ENCODE measurements at regions not wholly inside any gene's neighbourhood (a gene's known extent, or its start where the extent isn't known, plus 50 kb on each side); places are given as distances from the start of the nearest gene placed in this dataset.

DNA sequence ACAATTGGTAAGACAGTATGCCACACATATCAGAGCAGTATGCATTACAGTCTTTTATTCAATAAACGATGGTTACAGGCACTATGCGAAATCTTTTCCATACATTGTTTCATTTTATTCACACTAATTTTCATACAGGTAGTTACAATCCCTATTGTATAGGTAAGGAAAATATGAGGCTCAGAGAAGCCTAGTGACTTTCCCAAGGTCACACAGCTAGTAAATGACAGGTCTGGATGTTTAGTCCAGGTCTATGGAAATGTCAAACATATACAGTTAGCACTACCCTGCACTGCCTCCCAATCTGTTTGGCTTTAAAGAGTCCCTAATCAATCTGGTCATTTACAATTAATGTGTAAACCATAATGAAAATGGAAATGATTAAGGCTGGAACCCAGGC lies 372.2 kb downstream of the MTX2 start:
- H3K27ac Mint-ChIP-seq = no peak overlapping the region
- H3K9me3 Mint-ChIP-seq = no peaks in the 10 kb centered on the region
- peaks cover 90% of the 10 kb centered on the region for H3K27me3 Mint-ChIP-seq (ENCODE audit: low read depth)
- TF ChIP-seq, protein P1, sequence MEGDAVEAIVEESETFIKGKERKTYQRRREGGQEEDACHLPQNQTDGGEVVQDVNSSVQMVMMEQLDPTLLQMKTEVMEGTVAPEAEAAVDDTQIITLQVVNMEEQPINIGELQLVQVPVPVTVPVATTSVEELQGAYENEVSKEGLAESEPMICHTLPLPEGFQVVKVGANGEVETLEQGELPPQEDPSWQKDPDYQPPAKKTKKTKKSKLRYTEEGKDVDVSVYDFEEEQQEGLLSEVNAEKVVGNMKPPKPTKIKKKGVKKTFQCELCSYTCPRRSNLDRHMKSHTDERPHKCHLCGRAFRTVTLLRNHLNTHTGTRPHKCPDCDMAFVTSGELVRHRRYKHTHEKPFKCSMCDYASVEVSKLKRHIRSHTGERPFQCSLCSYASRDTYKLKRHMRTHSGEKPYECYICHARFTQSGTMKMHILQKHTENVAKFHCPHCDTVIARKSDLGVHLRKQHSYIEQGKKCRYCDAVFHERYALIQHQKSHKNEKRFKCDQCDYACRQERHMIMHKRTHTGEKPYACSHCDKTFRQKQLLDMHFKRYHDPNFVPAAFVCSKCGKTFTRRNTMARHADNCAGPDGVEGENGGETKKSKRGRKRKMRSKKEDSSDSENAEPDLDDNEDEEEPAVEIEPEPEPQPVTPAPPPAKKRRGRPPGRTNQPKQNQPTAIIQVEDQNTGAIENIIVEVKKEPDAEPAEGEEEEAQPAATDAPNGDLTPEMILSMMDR (IDR thresholded peaks at IDR 0.05; ENCODE audit: unreplicated experiment) = no peak
- H3K4me3 Mint-ChIP-seq = no peak overlapping the region
- peaks cover 4% of the 10 kb centered on the region for H3K4me1 Mint-ChIP-seq
- no peaks in the 10 kb centered on the region for H3K36me3 Mint-ChIP-seq
- no peak for DNase-seq (ENCODE audit: low spot score in 2 of 2, unreplicated experiment in 2 of 2)

DNA sequence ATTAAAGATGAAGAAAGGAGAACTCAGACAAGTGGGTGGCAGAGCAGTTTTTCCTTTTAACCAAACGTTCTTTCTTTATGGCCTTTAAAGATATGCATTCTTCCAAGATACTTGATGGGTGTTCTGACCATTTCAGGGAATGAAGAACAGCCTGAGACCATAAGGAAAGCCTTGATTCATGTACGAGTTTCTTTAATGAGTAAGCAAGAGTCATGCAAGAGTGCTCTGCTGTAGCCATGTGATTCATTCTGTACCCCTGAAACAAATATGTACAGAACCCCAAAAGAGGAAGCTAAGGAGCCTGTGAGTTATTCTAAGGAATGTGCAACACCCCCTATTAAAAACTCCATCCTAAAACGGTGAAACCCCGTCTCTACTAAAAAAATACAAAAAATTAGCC lies 372.8 kb downstream of the MTX2 start:
- TF ChIP-seq, protein P1 (IDR thresholded peaks at IDR 0.05; ENCODE audit: unreplicated experiment) = no peak
- Mint-ChIP-seq H3K27ac (no peak overlapping the region), H3K4me3 (no peak overlapping the region), H3K27me3 (ENCODE audit: low read depth) (peaks cover 92% of the 10 kb centered on the region), H3K4me1 (peaks cover 4% of the 10 kb centered on the region), H3K36me3 (no peaks in the 10 kb centered on the region), H3K9me3 (no peaks in the 10 kb centered on the region)
- DNase-seq (ENCODE audit: low spot score in 2 of 2, unreplicated experiment in 2 of 2) = no peak

DNA sequence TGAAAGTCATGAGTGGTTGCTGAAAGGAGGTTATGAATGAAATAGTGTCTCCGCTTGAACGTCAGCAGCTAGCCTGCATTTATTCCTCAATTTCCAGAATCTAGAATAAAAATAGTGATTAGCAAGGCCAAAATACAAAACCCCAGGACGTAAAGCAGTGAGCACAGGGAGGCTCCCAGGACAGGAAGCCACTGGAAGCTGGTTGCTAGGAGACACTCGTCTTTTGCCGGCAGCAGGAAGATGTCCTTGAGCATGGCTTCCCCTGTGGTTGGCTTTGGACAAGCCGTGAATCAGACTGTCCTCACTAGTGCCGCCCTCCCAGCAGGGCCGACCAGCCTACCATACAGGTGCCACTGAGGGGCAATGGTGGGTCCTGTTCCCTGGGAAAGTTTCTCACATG lies 374.4 kb downstream of the MTX2 start:
- Mint-ChIP-seq H3K27ac (no peak overlapping the region), H3K36me3 (no peaks in the 10 kb centered on the region), H3K27me3 (ENCODE audit: low read depth) (peaks cover 90% of the 10 kb centered on the region), H3K4me1 (peaks cover 1% of the 10 kb centered on the region), H3K9me3 (no peaks in the 10 kb centered on the region), H3K4me3 (no peak overlapping the region)
- no peak for DNase-seq (ENCODE audit: low spot score in 2 of 2, unreplicated experiment in 2 of 2)
- TF ChIP-seq, protein P1 (IDR thresholded peaks at IDR 0.05; ENCODE audit: unreplicated experiment) = no peak

GRCh38 chr2:176645494-176645893 lies 376.3 kb downstream of the MTX2 start:
- TF ChIP-seq, protein P1 (IDR thresholded peaks at IDR 0.05; ENCODE audit: unreplicated experiment) = no peak
- H3K27me3 Mint-ChIP-seq (ENCODE audit: low read depth) = peaks cover 85% of the 10 kb centered on the region
- no peaks in the 10 kb centered on the region for H3K4me1 Mint-ChIP-seq
- H3K4me3 Mint-ChIP-seq = no peak overlapping the region
- no peak overlapping the region for H3K27ac Mint-ChIP-seq
- no peaks in the 10 kb centered on the region for H3K9me3 Mint-ChIP-seq
- H3K36me3 Mint-ChIP-seq = no peaks in the 10 kb centered on the region
- no peak for DNase-seq (ENCODE audit: low spot score in 2 of 2, unreplicated experiment in 2 of 2)

DNA sequence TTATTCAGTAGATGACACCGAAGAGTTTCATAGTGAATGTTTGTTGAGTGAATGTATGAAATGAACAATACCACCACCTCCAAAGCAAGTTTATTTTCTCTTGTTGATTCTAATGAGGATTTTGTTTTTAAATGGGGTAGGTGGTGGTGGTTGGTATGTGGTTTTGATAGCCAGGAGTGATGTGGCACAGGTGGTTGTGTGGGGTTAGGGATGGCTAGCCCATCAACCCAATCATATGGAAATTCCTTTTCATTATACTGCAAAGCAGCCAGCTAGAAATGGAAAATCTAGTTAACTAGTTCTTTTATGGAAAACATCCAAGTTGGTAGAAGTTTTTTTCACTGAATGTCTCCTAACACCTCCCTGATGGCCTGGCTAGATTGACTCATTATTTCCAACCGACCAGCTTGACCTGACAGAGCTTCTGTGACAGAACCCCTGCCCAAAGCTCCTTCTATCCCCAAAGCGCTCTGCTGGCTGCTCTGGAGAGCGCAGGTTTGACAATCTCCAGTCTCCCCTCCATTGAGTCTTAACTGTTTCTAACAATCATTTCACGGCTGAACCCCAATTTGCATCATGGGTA lies 376.9 kb downstream of the MTX2 start:
- no peaks in the 10 kb centered on the region for H3K36me3 Mint-ChIP-seq
- no peak overlapping the region for H3K27ac Mint-ChIP-seq
- no peaks in the 10 kb centered on the region for H3K4me1 Mint-ChIP-seq
- H3K4me3 Mint-ChIP-seq = no peak overlapping the region
- TF ChIP-seq, protein P1 (IDR thresholded peaks at IDR 0.05; ENCODE audit: unreplicated experiment) = no peak
- H3K9me3 Mint-ChIP-seq = no peaks in the 10 kb centered on the region
- H3K27me3 Mint-ChIP-seq (ENCODE audit: low read depth) = peaks cover 85% of the 10 kb centered on the region
- no peak for DNase-seq (ENCODE audit: low spot score in 2 of 2, unreplicated experiment in 2 of 2)
